HEK293T (cell line): ENCODE measurements at regions not wholly inside any gene's neighbourhood (a gene's known extent, or its start where the extent isn't known, plus 50 kb on each side); places are given as distances from the start of the nearest gene placed in this dataset.

ENCODE experiments used
- CTCF ChIA-PET: fragments of 350-600 bp; formaldehyde crosslinking; extraction: SDS; loops from one replicate; lab custom pipeline; 2021; ENCODE audit warnings: antibody characterized with exemption, inconsistent platforms; lab: Yijun Ruan, JAX
- POLR2A ChIA-PET: fragments of 350-600 bp; formaldehyde crosslinking; extraction: SDS; loops from one replicate; lab custom pipeline; 2020; ENCODE audit warnings: antibody characterized with exemption, inconsistent platforms; lab: Yijun Ruan, JAX
- DNase-seq: peaks from one replicate; pipeline ENCODE4 v3.0.0; 2012; ENCODE audit warnings: mixed read lengths; ENCODE audit errors: extremely low spot score
- ARNT ChIP-seq: fragments of 450-650 bp; IDR thresholded peaks from 2 replicates; pipeline ENCODE4 v1.6.1; 2017; ENCODE audit warnings: mild to moderate bottlenecking
- BHLHE40 ChIP-seq: fragments of 450-650 bp; IDR thresholded peaks from 2 replicates; pipeline ENCODE4 v1.6.1; 2016; ENCODE audit warnings: mild to moderate bottlenecking, moderate library complexity, borderline replicate concordance
- CTBP1 ChIP-seq: fragments of 450-650 bp; IDR thresholded peaks from 2 replicates; pipeline ENCODE4 v1.6.1; 2016; ENCODE audit warnings: borderline replicate concordance
- ELF4 ChIP-seq: fragments of 450-650 bp; IDR thresholded peaks from 2 replicates; pipeline ENCODE4 v1.6.1; 2017; ENCODE audit warnings: antibody characterized with exemption
- FOXA1 ChIP-seq: fragments of 450-650 bp; IDR thresholded peaks from 2 replicates; pipeline ENCODE4 v1.6.1; 2016; ENCODE audit warnings: mild to moderate bottlenecking
- FOXK2 ChIP-seq: fragments of 450-650 bp; IDR thresholded peaks from 2 replicates; pipeline ENCODE4 v1.6.1; 2016; ENCODE audit warnings: mild to moderate bottlenecking
- FOXM1 ChIP-seq: fragments of 450-650 bp; IDR thresholded peaks from 2 replicates; pipeline ENCODE4 v1.6.1; 2017; ENCODE audit warnings: mild to moderate bottlenecking, borderline replicate concordance
- HDGF ChIP-seq: fragments of 450-650 bp; IDR thresholded peaks from 2 replicates; pipeline ENCODE4 v1.6.1; 2017; ENCODE audit warnings: antibody characterized with exemption, borderline replicate concordance
- L3MBTL2 ChIP-seq: fragments of 450-650 bp; conservative IDR thresholded peaks from 2 replicates; pipeline ENCODE4 v1.6.1; 2016; ENCODE audit warnings: mild to moderate bottlenecking
- LEF1 ChIP-seq: fragments of 450-650 bp; IDR thresholded peaks from 2 replicates; pipeline ENCODE4 v1.6.1; 2017; ENCODE audit warnings: mild to moderate bottlenecking, borderline replicate concordance
- NFRKB ChIP-seq: fragments of 450-650 bp; IDR thresholded peaks from 2 replicates; pipeline ENCODE4 v1.6.1; 2016; ENCODE audit warnings: mild to moderate bottlenecking, moderate library complexity
- PKNOX1 ChIP-seq: fragments of 450-650 bp; IDR thresholded peaks from 2 replicates; pipeline ENCODE4 v1.6.1; 2016
- SP1 ChIP-seq: fragments of 450-650 bp; IDR thresholded peaks from 2 replicates; pipeline ENCODE4 v1.6.1; 2017
- SUZ12 ChIP-seq: fragments of 450-650 bp; IDR thresholded peaks from 2 replicates; pipeline ENCODE4 v1.6.1; 2016; ENCODE audit warnings: mild to moderate bottlenecking
- TARDBP ChIP-seq: fragments of 450-650 bp; IDR thresholded peaks from 2 replicates; pipeline ENCODE4 v1.6.1; 2016
- ZNF384 ChIP-seq: fragments of 450-650 bp; IDR thresholded peaks from 2 replicates; pipeline ENCODE4 v1.6.1; 2016

- no peak for TF ChIP-seq ZNF384
- no peak for TF ChIP-seq PKNOX1
- TF ChIP-seq NFRKB, result no peak
- no peak for TF ChIP-seq L3MBTL2
- no peak for TF ChIP-seq ARNT
- TF ChIP-seq HDGF, result no peak
- TF ChIP-seq ELF4, result no peak
- no peak for TF ChIP-seq SP1
- TF ChIP-seq FOXA1, result no peak
- CTCF ChIA-PET, result interaction anchor here (1.0 kb wide), 1 partner anchor 68 kb away, joined by 4 read pairs; no protein-coding TSS in a partner anchor
- POLR2A ChIA-PET, result interaction anchor here (1.2 kb wide), 1 partner anchor 12 kb away, joined by 5 read pairs; no protein-coding TSS in a partner anchor
- DNase-seq, result no peak
These were observed 81.1 kb upstream of the HELT start for GRCh38 chr4:184937030-184937710.

GRCh38 chr4:184937745-184938144 is 80.5 kb upstream of the HELT start:
- TF ChIP-seq ZNF384 (no peak), HDGF (no peak), BHLHE40 (no peak), L3MBTL2 (no peak), ARNT (no peak), SUZ12 (no peak), CTBP1 (no peak), LEF1 (no peak), FOXK2 (no peak), PKNOX1 (no peak)
- POLR2A ChIA-PET, result interaction anchor here (1.2 kb wide), 1 partner anchor 11 kb away, joined by 5 read pairs; no protein-coding TSS in a partner anchor
- DNase-seq, result no peak
- CTCF ChIA-PET, result interaction anchor here (1.0 kb wide), 1 partner anchor 68 kb away, joined by 4 read pairs; no protein-coding TSS in a partner anchor

GRCh38 chr4:184938871-184939270 is 79.4 kb upstream of the HELT start:
- no peak for DNase-seq
- POLR2A ChIA-PET, result no interaction called here
- CTCF ChIA-PET, result no interaction called here
- TF ChIP-seq FOXK2, result no peak
- no peak for TF ChIP-seq LEF1
- TF ChIP-seq BHLHE40, result no peak
- TF ChIP-seq CTBP1, result no peak
- no peak for TF ChIP-seq TARDBP
- no peak for TF ChIP-seq ZNF384
- no peak for TF ChIP-seq FOXM1
- TF ChIP-seq L3MBTL2, result no peak
- TF ChIP-seq SUZ12, result no peak
- TF ChIP-seq NFRKB, result no peak
- TF ChIP-seq SP1, result no peak
- no peak for TF ChIP-seq PKNOX1

GRCh38 chr4:184939978-184940377 is 78.3 kb upstream of the HELT start:
- ChIA-PET POLR2A (no interaction called here), CTCF (interaction anchor here (1.2 kb wide), 1 partner anchor 195 kb away, joined by 6 read pairs; no protein-coding TSS in a partner anchor)
- DNase-seq, result no peak
- TF ChIP-seq SP1 (no peak), PKNOX1 (peak; percentile 65), FOXM1 (no peak), FOXK2 (no peak), L3MBTL2 (no peak), TARDBP (no peak), HDGF (no peak)

- ChIA-PET POLR2A (no interaction called here), CTCF (interaction anchor here (1.2 to 1.3 kb wide), 2 partner anchors 194 to 195 kb away, joined by 4 to 6 read pairs; no protein-coding TSS in a partner anchor)
These were observed 77.8 kb upstream of the HELT start for GRCh38 chr4:184940500-184940899.

More at GRCh38 chr4:184940500-184940899, 77.8 kb upstream of the HELT start:
- DNase-seq, result no peak
- no peak for TF ChIP-seq ELF4
- no peak for TF ChIP-seq ZNF384
- no peak for TF ChIP-seq LEF1
- TF ChIP-seq FOXA1, result no peak
- no peak for TF ChIP-seq L3MBTL2
- no peak for TF ChIP-seq FOXK2
- TF ChIP-seq ARNT, result no peak
- TF ChIP-seq CTBP1, result no peak
- TF ChIP-seq SP1, result no peak
- TF ChIP-seq SUZ12, result no peak
- no peak for TF ChIP-seq HDGF
- no peak for TF ChIP-seq FOXM1
- no peak for TF ChIP-seq BHLHE40
- no peak for TF ChIP-seq NFRKB
